SU-DHL-6 (cell line): ENCODE measurements at regions not wholly inside any gene's neighbourhood (a gene's known extent, or its start where the extent isn't known, plus 50 kb on each side); places are given as distances from the start of the nearest gene placed in this dataset.

Experiments used
- CTCF ChIP-seq: fragments of 200-600 bp; sonication (generic); IDR thresholded peaks from one replicate; pipeline ENCODE4 v1.5.1; 2017; ENCODE audit warnings: antibody characterized with exemption, mild to moderate bottlenecking, low read length, moderate library complexity; ENCODE audit not compliant: insufficient read depth, poor library complexity, severe bottlenecking
- EZH2phosphoT487 ChIP-seq: fragments of 200-600 bp; sonication (generic), shearing (Covaris generic); conservative IDR thresholded peaks from 2 replicates; pipeline ENCODE4 v1.6.1; 2018; ENCODE audit warnings: mild to moderate bottlenecking, antibody characterized with exemption, low read length, moderate library complexity, mixed read lengths

- TF ChIP-seq EZH2phosphoT487 (no peak), CTCF (no peak)
Measured at GRCh38 chr4:181259081-181259709, 984.0 kb upstream of the TENM3 start.
